HCT116 (cell line): ENCODE measurements at regions not wholly inside any gene's neighbourhood (a gene's known extent, or its start where the extent isn't known, plus 50 kb on each side); places are given as distances from the start of the nearest gene placed in this dataset.

Experiments
- ATAC-seq: fragments of 200-7000 bp; cut with Tn5 transposase; 2 replicates; pipeline ENCODE4 v1.9.1; 2020; ENCODE audit warnings: mild to moderate bottlenecking, moderate library complexity
- BruUV-seq: library from RNA; stranded (reverse); fragments of 400-500 nt; replicated peaks from 2 replicates; lab custom pipeline; 2021; lab: Mats Ljungman, UMichigan
- CTCF ChIA-PET: fragments of 300-600 bp; sonication (Branson Sonifier 250); formaldehyde crosslinking; loops from one replicate; lab custom pipeline; 2021; ENCODE audit warnings: antibody characterized with exemption; lab: Charles Lee
- POLR2A ChIA-PET: fragments of 300-600, 350-600 bp; sonication (Branson Sonifier 250); formaldehyde crosslinking; loops from one replicate; lab custom pipeline; 2021; ENCODE audit warnings: antibody characterized with exemption; lab: Charles Lee
- RAD21 ChIA-PET, 2 experiments: fragments of 300-600 bp; sonication (Branson Sonifier 250); formaldehyde crosslinking; loops; one replicate each; lab custom pipeline; 2023; ENCODE audit warnings: low total read pairs in 2 of 2; ENCODE audit not compliant: uncharacterized antibody in 2 of 2, unreplicated experiment in 2 of 2, low non-redundant PET in 1 of 2; lab: Charles Lee
- DNase-seq: peaks from one replicate; pipeline ENCODE4 v3.0.0-alpha.2; 2010; ENCODE audit warnings: low read depth, low spot score
- H2AFZ ChIP-seq: fragments of 200-600 bp; shearing (Covaris generic), sonication (generic); 2 replicates; pipeline ENCODE4 v1.6.1; 2017; ENCODE audit warnings: low read depth, mixed run types, mixed read lengths, antibody characterized with exemption, low read length; ENCODE audit not compliant: poor library complexity, severe bottlenecking
- H3K27ac ChIP-seq: 2 replicates; pipeline ENCODE4 v1.5.1; 2012; ENCODE audit warnings: low read depth, low read length
- H3K27me3 ChIP-seq: fragments of 200-600 bp; sonication (generic); 2 replicates; pipeline ENCODE4 v1.6.1; 2016; ENCODE audit warnings: mixed run types, low read length, mixed read lengths; ENCODE audit not compliant: insufficient read depth
- H3K36me3 ChIP-seq, 2 experiments: fragments of 200-500 bp in 1 of 2; fragments of 200-600 bp in 1 of 2; sonication (Bioruptor generic) in 1 of 2; sonication (generic) in 1 of 2; 2 replicates each; pipeline versions ENCODE4 v1.5.1 to v1.6.1; 2014 to 2016; ENCODE audit warnings: low read length in 2 of 2, inconsistent platforms in 1 of 2, mixed read lengths in 1 of 2, mixed run types in 1 of 2; ENCODE audit not compliant: insufficient read depth in 2 of 2, control insufficient read depth in 1 of 2
- H3K4me1 ChIP-seq, 2 experiments: fragments of 200-600 bp in 1 of 2; sonication (generic) in 1 of 2; 2 replicates each; pipeline versions ENCODE4 v1.5.1 to v1.6.1; 2012 to 2017; ENCODE audit warnings: low read length in 2 of 2, inconsistent platforms in 1 of 2, mild to moderate bottlenecking in 1 of 2, mixed read lengths in 1 of 2, mixed run types in 1 of 2, moderate library complexity in 1 of 2; ENCODE audit not compliant: insufficient read depth in 2 of 2, control insufficient read depth in 1 of 2
- H3K4me2 ChIP-seq: fragments of 200-600 bp; sonication (generic); 2 replicates; pipeline ENCODE4 v1.6.1; 2017; ENCODE audit warnings: mixed run types, low read length, mixed read lengths
- H3K4me3 ChIP-seq, 2 experiments: fragments of 200-600 bp in 1 of 2; sonication (generic) in 1 of 2; replicated peaks in 1 of 2; 2 replicates each; pipeline ENCODE4 v1.5.1; 2011 to 2016; ENCODE audit warnings: low read length in 2 of 2, control low read depth in 1 of 2, low read depth in 1 of 2, mild to moderate bottlenecking in 1 of 2, mixed read lengths in 1 of 2, mixed run types in 1 of 2
- H3K79me2 ChIP-seq: fragments of 200-600 bp; sonication (generic); 2 replicates; pipeline ENCODE4 v1.6.1; 2017; ENCODE audit warnings: mild to moderate bottlenecking, mixed run types, low read length, moderate library complexity, mixed read lengths; ENCODE audit not compliant: insufficient read depth
- H3K9ac ChIP-seq: fragments of 200-600 bp; sonication (generic); 2 replicates; pipeline ENCODE4 v1.6.1; 2016; ENCODE audit warnings: low read length, mixed read lengths
- H3K9me2 ChIP-seq: fragments of 200-600 bp; sonication (generic), shearing (Covaris generic); 2 replicates; pipeline ENCODE4 v1.6.1; 2017; ENCODE audit warnings: mixed run types, mild to moderate bottlenecking, moderate library complexity; ENCODE audit not compliant: insufficient read depth
- H3K9me3 ChIP-seq, 2 experiments: fragments of 200-500 bp in 1 of 2; fragments of 200-600 bp in 1 of 2; sonication (Bioruptor generic) in 1 of 2; sonication (generic) in 1 of 2; 2 replicates each; pipeline ENCODE4 v1.6.1; 2014 to 2017; ENCODE audit warnings: low read length in 2 of 2, mixed read lengths in 2 of 2, inconsistent platforms in 1 of 2, low read depth in 1 of 2, mild to moderate bottlenecking in 1 of 2, mixed run types in 1 of 2, moderate library complexity in 1 of 2; ENCODE audit not compliant: control insufficient read depth in 1 of 2, insufficient read depth in 1 of 2
- H4K20me1 ChIP-seq: fragments of 200-600 bp; sonication (generic), shearing (Covaris generic); 2 replicates; pipeline ENCODE4 v1.6.1; 2017; ENCODE audit warnings: mixed run types, mild to moderate bottlenecking, moderate library complexity; ENCODE audit not compliant: insufficient read depth
- ATF3 ChIP-seq: IDR thresholded peaks from 2 replicates; pipeline ENCODE4 v1.6.1; 2012
- CBX3 ChIP-seq: IDR thresholded peaks from 2 replicates; pipeline ENCODE4 v1.6.1; 2012; ENCODE audit warnings: low read depth
- CEBPB ChIP-seq: IDR thresholded peaks from 2 replicates; pipeline ENCODE4 v1.6.1; 2012; ENCODE audit warnings: low read depth
- ELF1 ChIP-seq: IDR thresholded peaks from 2 replicates; pipeline ENCODE4 v1.6.1; 2012; ENCODE audit warnings: low read depth, borderline replicate concordance
- EZH2phosphoT487 ChIP-seq: fragments of 200-600 bp; IDR thresholded peaks from 2 replicates; pipeline ENCODE4 v1.6.1; 2018; ENCODE audit warnings: antibody characterized with exemption, borderline replicate concordance
- JUND ChIP-seq: IDR thresholded peaks from 2 replicates; pipeline ENCODE4 v1.6.1; 2012
- POLR2A ChIP-seq: IDR thresholded peaks from 2 replicates; pipeline ENCODE4 v1.7.0; 2011; ENCODE audit warnings: borderline replicate concordance; ENCODE audit not compliant: insufficient read depth, insufficient read length; ENCODE audit errors: extremely low read depth
- TCF7L2 ChIP-seq: IDR thresholded peaks from 2 replicates; pipeline ENCODE4 v1.7.0; 2011; ENCODE audit warnings: borderline replicate concordance, inconsistent platforms; ENCODE audit not compliant: insufficient read depth, insufficient read length; ENCODE audit errors: extremely low read depth
- ZFX ChIP-seq: fragments of 450-650 bp; IDR thresholded peaks from 2 replicates; pipeline ENCODE4 v1.6.1; 2017
- intact Hi-C: fragments of 100-400 bp; cut with micrococcal nuclease; formaldehyde crosslinking; loops from 2 replicates; pipeline ENCODE4 v1.10.0; 2022
- TF ChIP-seq, protein P1 (sequence below), 3 experiments: fragments of 200-600 bp in 1 of 3; sonication (generic) in 1 of 3; IDR thresholded peaks in 2 of 3; conservative IDR thresholded peaks in 1 of 3; 2 replicates each; pipeline ENCODE4 v1.5.1; 2012 to 2017; ENCODE audit warnings: low read depth in 2 of 3, low read length in 2 of 3, antibody characterized with exemption in 1 of 3, borderline replicate concordance in 1 of 3, control low read depth in 1 of 3, mild to moderate bottlenecking in 1 of 3, mixed read lengths in 1 of 3, mixed run types in 1 of 3, moderate library complexity in 1 of 3; ENCODE audit not compliant: insufficient read depth in 1 of 3

- Histone ChIP-seq H3K4me3 (no peak overlapping the region), H3K4me1 (no peaks in the 10 kb centered on the region), H3K4me2 (no peak overlapping the region), H4K20me1 (no peaks in the 10 kb centered on the region), H2AFZ (no peak overlapping the region), H3K36me3 (no peaks in the 10 kb centered on the region), H3K27ac (no peak overlapping the region), H3K9me2 (no peaks in the 10 kb centered on the region), H3K9ac (no peak overlapping the region), H3K79me2 (no peaks in the 10 kb centered on the region), H3K27me3 (no peaks in the 10 kb centered on the region), H3K9me3 (no peaks in the 10 kb centered on the region)
- BruUV-seq = no TSS peak
- ChIA-PET CTCF (no interaction called here), POLR2A (no interaction called here), RAD21 (no interaction called here)
- DNase-seq (no peak), ATAC-seq (no peak)
- TF ChIP-seq ATF3 (no peak), POLR2A (no peak), CEBPB (no peak), ZFX (no peak), EZH2phosphoT487 (no peak), CBX3 (no peak), ELF1 (no peak), TCF7L2 (no peak), JUND (no peak)
- TF ChIP-seq, protein P1, sequence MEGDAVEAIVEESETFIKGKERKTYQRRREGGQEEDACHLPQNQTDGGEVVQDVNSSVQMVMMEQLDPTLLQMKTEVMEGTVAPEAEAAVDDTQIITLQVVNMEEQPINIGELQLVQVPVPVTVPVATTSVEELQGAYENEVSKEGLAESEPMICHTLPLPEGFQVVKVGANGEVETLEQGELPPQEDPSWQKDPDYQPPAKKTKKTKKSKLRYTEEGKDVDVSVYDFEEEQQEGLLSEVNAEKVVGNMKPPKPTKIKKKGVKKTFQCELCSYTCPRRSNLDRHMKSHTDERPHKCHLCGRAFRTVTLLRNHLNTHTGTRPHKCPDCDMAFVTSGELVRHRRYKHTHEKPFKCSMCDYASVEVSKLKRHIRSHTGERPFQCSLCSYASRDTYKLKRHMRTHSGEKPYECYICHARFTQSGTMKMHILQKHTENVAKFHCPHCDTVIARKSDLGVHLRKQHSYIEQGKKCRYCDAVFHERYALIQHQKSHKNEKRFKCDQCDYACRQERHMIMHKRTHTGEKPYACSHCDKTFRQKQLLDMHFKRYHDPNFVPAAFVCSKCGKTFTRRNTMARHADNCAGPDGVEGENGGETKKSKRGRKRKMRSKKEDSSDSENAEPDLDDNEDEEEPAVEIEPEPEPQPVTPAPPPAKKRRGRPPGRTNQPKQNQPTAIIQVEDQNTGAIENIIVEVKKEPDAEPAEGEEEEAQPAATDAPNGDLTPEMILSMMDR (IDR thresholded peaks at IDR 0.05 in 2 of 3, conservative IDR thresholded peaks at IDR 0.05 in 1 of 3; ENCODE audit: borderline replicate concordance in 1 of 3, insufficient read depth in 1 of 3, low read depth in 2 of 3, low read length in 2 of 3) = no peak
- intact Hi-C loops = no loop called here
Observed at GRCh38 chr2:59804732-59805131, 748.7 kb downstream of the BCL11A start.
